Ovary (tissue), 7 donors: ENCODE measurements at regions not wholly inside any gene's neighbourhood (a gene's known extent, or its start where the extent isn't known, plus 50 kb on each side); places are given as distances from the start of the nearest gene placed in this dataset.

ENCODE experiments used
- DNase-seq, 5 donors: peaks; one replicate each; pipeline ENCODE4 v3.0.0-alpha.2; 2019 to 2020
- H3K27ac ChIP-seq, 2 donors: fragments of 200-600 bp; one replicate each; pipeline versions ENCODE4 v1.5.1 to v1.8.0; 2019 to 2022
- H3K27me3 ChIP-seq: fragments of 200-600 bp; one replicate; pipeline ENCODE4 v1.8.0; 2022
- H3K36me3 ChIP-seq: fragments of 200-600 bp; sonication (generic); one replicate; pipeline ENCODE4 v1.5.1; 2019
- H3K4me1 ChIP-seq: one replicate; pipeline ENCODE4 v1.8.1; 2013; ENCODE audit warnings: mild to moderate bottlenecking, moderate library complexity; ENCODE audit not compliant: insufficient read depth
- H3K4me3 ChIP-seq: fragments of 200-600 bp; sonication (generic); one replicate; pipeline ENCODE4 v1.5.1; 2017
- H3K9me3 ChIP-seq, 2 donors: fragments of 200-600 bp in 1 of 2; sonication (generic) in 1 of 2; one replicate each; pipeline versions ENCODE4 v1.5.1 to v1.8.1; 2013 to 2019; ENCODE audit warnings: mild to moderate bottlenecking in 1 of 2, moderate library complexity in 1 of 2
- CTCF ChIP-seq, 3 donors: fragments of 450-650 bp in 2 of 3; fragments of 200-600 bp in 1 of 3; IDR thresholded peaks; one replicate each; pipeline versions ENCODE4 v1.5.1 to v1.8.0; 2016 to 2022; ENCODE audit warnings: antibody characterized with exemption in 3 of 3, mild to moderate bottlenecking in 1 of 3
- EP300 ChIP-seq: sonication (generic); formaldehyde crosslinking; IDR thresholded peaks from one replicate; pipeline ENCODE4 v1.6.1; 2017; ENCODE audit warnings: antibody characterized with exemption
- POLR2A ChIP-seq: fragments of 450-650 bp; IDR thresholded peaks from one replicate; pipeline ENCODE4 v1.6.1; 2017; ENCODE audit warnings: antibody characterized with exemption, mild to moderate bottlenecking, moderate library complexity
- WGBS, 3 donors: extraction: QIAGEN DNeasy Blood & Tissue Kit in 1 of 3; methylation state at CpG; one replicate each; pipeline versions ENCODE4 v1.1.5 to v1.1.7; 2013 to 2017; 5-methylcytosine and 5-hydroxymethylcytosine counted together
- intact Hi-C, 4 donors: fragments of 100-400 bp; cut with DNase I; formaldehyde crosslinking; loops; one replicate each; pipeline versions ENCODE4 v1.11.0 to v1.15.1; 2022 to 2023
- donor health status: DM: no; HTN: no; CAD: no; lungs with moderate emphysema.
- donor health status: DM: no; HTN: no; CAD: no.
- donor health status: Bipolar disorder and iron deficiency.
- donor health status: DM: no; HTN: no; CAD: no.
- donor health status: DM: yes; HTN: yes; CAD: no.

- H3K9me3 ChIP-seq = no peaks in the 10 kb centered on the region
- H3K27me3 ChIP-seq = no peaks in the 10 kb centered on the region
- no peak overlapping the region for H3K4me3 ChIP-seq
- no peak for DNase-seq
- peaks cover 16% of the 10 kb centered on the region for H3K4me1 ChIP-seq
- intact Hi-C loops = loop anchor here in 1 of 4 donors (10.0 kb wide), 1 partner anchor 552 kb away; no protein-coding TSS in a partner anchor
- WGBS, 3 donors = 77 to 87% (median 83%) methylated on average over 8 of the region's 8 CpGs
- H3K36me3 ChIP-seq = no peaks in the 10 kb centered on the region
- TF ChIP-seq POLR2A = no peak
- no peak for TF ChIP-seq EP300
- no peak for TF ChIP-seq CTCF (IDR thresholded peaks at IDR 0.05)
- H3K27ac ChIP-seq = no peak overlapping the region
Measured at GRCh38 chr7:130872756-130873448, 138.9 kb upstream of the KLF14 start.

GRCh38 chr7:130874071-130874915 lies 140.3 kb upstream of the KLF14 start:
- H3K4me1 ChIP-seq = peaks cover 16% of the 10 kb centered on the region

GRCh38 chr7:130875265-130875741 lies 141.3 kb upstream of the KLF14 start:
- TF ChIP-seq EP300 (no peak), CTCF (IDR thresholded peaks at IDR 0.05) (peak; percentile 23 to 57 (median 54))
- no peaks in the 10 kb centered on the region for H3K27me3 ChIP-seq
- WGBS, 3 donors = 22 to 30% (median 23%) methylated on average over 6 of the region's 6 CpGs
- intact Hi-C loops = loop anchor here in 1 of 4 donors (10.0 kb wide), 1 partner anchor 549 kb away; no protein-coding TSS in a partner anchor
- H3K36me3 ChIP-seq = no peaks in the 10 kb centered on the region
- H3K9me3 ChIP-seq = no peaks in the 10 kb centered on the region
- H3K4me3 ChIP-seq = no peak overlapping the region
- peaks cover 16% of the 10 kb centered on the region for H3K4me1 ChIP-seq
- peak; percentile 44 to 63 (median 57) for DNase-seq
- H3K27ac ChIP-seq = peak overlapping the region in 1 of 2 donors; percentile 23

More at GRCh38 chr7:130874071-130874915, 140.3 kb upstream of the KLF14 start:
- Histone ChIP-seq H3K27me3 (no peaks in the 10 kb centered on the region), H3K4me3 (no peak overlapping the region), H3K36me3 (no peaks in the 10 kb centered on the region), H3K9me3 (no peaks in the 10 kb centered on the region), H3K27ac (no peak overlapping the region)
- intact Hi-C loops = loop anchor here in 1 of 4 donors (10.0 kb wide), 1 partner anchor 551 kb away; no protein-coding TSS in a partner anchor
- TF ChIP-seq POLR2A (no peak), EP300 (no peak), CTCF (IDR thresholded peaks at IDR 0.05) (no peak)
- 57 to 74% (median 63%) methylated on average over 6 of the region's 6 CpGs for WGBS, 3 donors
- no peak for DNase-seq

GRCh38 chr7:130875901-130876300 lies 141.9 kb upstream of the KLF14 start:
- H3K9me3 ChIP-seq = no peaks in the 10 kb centered on the region
- peak overlapping the region in 1 of 2 donors; percentile 23 for H3K27ac ChIP-seq
- no peak for DNase-seq
- no peaks in the 10 kb centered on the region for H3K36me3 ChIP-seq
- intact Hi-C loops = loop anchor here in 1 of 4 donors (10.0 kb wide), 1 partner anchor 549 kb away; no protein-coding TSS in a partner anchor
- WGBS, 3 donors = 79 to 81% (median 80%) methylated on average over 5 of the region's 5 CpGs
- no peaks in the 10 kb centered on the region for H3K27me3 ChIP-seq
- TF ChIP-seq POLR2A = no peak
- no peak for TF ChIP-seq CTCF (IDR thresholded peaks at IDR 0.05)
- no peak for TF ChIP-seq EP300
- peaks cover 16% of the 10 kb centered on the region for H3K4me1 ChIP-seq
- H3K4me3 ChIP-seq = no peak overlapping the region
